ENCODE measurements at regions not wholly inside any gene's neighbourhood (a gene's known extent, or its start where the extent isn't known, plus 50 kb on each side); places are given as distances from the start of the nearest gene placed in this dataset.

DNA sequence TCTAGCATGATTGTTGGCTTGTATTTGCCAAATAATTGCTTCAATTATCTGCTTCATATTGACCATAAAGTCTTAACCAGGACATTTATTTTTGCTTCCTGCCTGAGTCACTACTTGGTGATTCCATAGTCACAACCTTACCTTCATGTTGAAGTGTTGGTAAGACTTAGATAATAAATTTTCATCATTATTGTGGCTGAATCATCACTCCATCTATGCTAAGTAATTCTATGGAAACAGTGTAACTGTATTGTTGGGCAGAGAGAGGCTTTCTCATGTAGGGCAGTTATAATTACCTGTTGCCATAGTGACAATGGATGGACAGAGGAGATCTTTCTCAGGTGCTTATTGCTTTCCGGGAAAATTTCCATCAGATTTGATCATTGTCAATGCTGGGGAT is 330.7 kb upstream of the LRRC3B start (continued):
- TF ChIP-seq, protein P1, sequence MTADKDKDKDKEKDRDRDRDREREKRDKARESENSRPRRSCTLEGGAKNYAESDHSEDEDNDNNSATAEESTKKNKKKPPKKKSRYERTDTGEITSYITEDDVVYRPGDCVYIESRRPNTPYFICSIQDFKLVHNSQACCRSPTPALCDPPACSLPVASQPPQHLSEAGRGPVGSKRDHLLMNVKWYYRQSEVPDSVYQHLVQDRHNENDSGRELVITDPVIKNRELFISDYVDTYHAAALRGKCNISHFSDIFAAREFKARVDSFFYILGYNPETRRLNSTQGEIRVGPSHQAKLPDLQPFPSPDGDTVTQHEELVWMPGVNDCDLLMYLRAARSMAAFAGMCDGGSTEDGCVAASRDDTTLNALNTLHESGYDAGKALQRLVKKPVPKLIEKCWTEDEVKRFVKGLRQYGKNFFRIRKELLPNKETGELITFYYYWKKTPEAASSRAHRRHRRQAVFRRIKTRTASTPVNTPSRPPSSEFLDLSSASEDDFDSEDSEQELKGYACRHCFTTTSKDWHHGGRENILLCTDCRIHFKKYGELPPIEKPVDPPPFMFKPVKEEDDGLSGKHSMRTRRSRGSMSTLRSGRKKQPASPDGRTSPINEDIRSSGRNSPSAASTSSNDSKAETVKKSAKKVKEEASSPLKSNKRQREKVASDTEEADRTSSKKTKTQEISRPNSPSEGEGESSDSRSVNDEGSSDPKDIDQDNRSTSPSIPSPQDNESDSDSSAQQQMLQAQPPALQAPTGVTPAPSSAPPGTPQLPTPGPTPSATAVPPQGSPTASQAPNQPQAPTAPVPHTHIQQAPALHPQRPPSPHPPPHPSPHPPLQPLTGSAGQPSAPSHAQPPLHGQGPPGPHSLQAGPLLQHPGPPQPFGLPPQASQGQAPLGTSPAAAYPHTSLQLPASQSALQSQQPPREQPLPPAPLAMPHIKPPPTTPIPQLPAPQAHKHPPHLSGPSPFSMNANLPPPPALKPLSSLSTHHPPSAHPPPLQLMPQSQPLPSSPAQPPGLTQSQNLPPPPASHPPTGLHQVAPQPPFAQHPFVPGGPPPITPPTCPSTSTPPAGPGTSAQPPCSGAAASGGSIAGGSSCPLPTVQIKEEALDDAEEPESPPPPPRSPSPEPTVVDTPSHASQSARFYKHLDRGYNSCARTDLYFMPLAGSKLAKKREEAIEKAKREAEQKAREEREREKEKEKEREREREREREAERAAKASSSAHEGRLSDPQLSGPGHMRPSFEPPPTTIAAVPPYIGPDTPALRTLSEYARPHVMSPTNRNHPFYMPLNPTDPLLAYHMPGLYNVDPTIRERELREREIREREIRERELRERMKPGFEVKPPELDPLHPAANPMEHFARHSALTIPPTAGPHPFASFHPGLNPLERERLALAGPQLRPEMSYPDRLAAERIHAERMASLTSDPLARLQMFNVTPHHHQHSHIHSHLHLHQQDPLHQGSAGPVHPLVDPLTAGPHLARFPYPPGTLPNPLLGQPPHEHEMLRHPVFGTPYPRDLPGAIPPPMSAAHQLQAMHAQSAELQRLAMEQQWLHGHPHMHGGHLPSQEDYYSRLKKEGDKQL (CRISPR knock-in tag; IDR thresholded peaks at IDR 0.05; ENCODE audit: low read depth) = no peak
- TF ChIP-seq ZNF7 (CRISPR knock-in tag; IDR thresholded peaks at IDR 0.05) = no peak
- no peak for TF ChIP-seq MTF2 (CRISPR knock-in tag; IDR thresholded peaks at IDR 0.05; ENCODE audit: borderline replicate concordance)

DNA sequence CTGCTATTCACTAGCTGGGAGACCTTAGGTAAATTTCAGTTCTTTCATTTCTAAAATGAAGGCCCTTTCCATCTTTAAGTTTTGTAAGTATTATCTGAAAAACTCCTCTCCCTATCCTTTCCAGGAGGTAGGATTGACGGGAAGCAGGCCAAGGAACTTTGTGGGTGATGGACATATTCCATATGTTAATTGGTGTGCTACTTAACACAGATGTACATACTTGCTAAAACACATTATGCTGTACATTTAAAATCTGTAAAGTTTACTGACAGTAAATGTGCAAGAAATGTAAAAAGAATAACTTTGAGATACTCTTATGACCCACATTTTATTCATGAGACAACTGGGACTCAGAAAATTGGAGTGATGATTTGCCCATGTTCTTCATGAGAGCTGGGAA is 329.8 kb upstream of the LRRC3B start:
- no peak for ATAC-seq
- no peaks in the 10 kb centered on the region for H3K36me3 ChIP-seq (replicated peaks in 1 of 2; ENCODE audit: control insufficient read depth in 1 of 2, insufficient read depth in 2 of 2, low read length in 2 of 2)
- intact Hi-C loops (cut with micrococcal nuclease; ENCODE audit: unreplicated experiment) = no loop called here
- no peak overlapping the region for H2AFZ ChIP-seq (ENCODE audit: low read length)
- no peak for FAIRE-seq
- in situ Hi-C loops (cut with HindIII; ENCODE audit: extremely low pct_ligation_motif_present, low pct_unique_long_range_greater_than_20kb) = no loop called here
- H3K27ac ChIP-seq (ENCODE audit: extremely low read length, insufficient read depth, low read length) = no peak overlapping the region
- no peak overlapping the region for H3K9ac ChIP-seq (ENCODE audit: insufficient read depth, low read depth, low read length)
- no peak overlapping the region for H3K4me3 ChIP-seq (replicated peaks in 1 of 3; ENCODE audit: insufficient read depth in 1 of 3, low read depth in 2 of 3, low read length in 3 of 3)
- TF ChIP-seq PRMT3 (CRISPR knock-in tag; IDR thresholded peaks at IDR 0.05; ENCODE audit: borderline replicate concordance, low read depth) (no peak), RBAK (CRISPR knock-in tag; IDR thresholded peaks at IDR 0.05) (no peak), ZNF253 (CRISPR knock-in tag; IDR thresholded peaks at IDR 0.05; ENCODE audit: borderline replicate concordance) (no peak), ZNF451 (CRISPR knock-in tag; IDR thresholded peaks at IDR 0.05) (no peak), JUND (CRISPR knock-in tag; IDR thresholded peaks at IDR 0.05) (no peak), ZBTB38 (CRISPR knock-in tag; IDR thresholded peaks at IDR 0.05) (no peak), NKX3-1 (CRISPR knock-in tag; IDR thresholded peaks at IDR 0.05) (no peak), SMAD3 (CRISPR knock-in tag; IDR thresholded peaks at IDR 0.05) (no peak), ZNF616 (CRISPR knock-in tag; IDR thresholded peaks at IDR 0.05; ENCODE audit: low read depth) (no peak), ZNF260 (CRISPR knock-in tag; IDR thresholded peaks at IDR 0.05; ENCODE audit: borderline replicate concordance, low read depth) (no peak), SKI (IDR thresholded peaks at IDR 0.05; ENCODE audit: partially characterized antibody) (no peak), HNRNPH1 (optimal IDR thresholded peaks at IDR 0.05; ENCODE audit: low read depth, low read length) (no peak), ADNP (CRISPR knock-in tag; IDR thresholded peaks at IDR 0.05) (no peak)
- TF ChIP-seq, protein P2, sequence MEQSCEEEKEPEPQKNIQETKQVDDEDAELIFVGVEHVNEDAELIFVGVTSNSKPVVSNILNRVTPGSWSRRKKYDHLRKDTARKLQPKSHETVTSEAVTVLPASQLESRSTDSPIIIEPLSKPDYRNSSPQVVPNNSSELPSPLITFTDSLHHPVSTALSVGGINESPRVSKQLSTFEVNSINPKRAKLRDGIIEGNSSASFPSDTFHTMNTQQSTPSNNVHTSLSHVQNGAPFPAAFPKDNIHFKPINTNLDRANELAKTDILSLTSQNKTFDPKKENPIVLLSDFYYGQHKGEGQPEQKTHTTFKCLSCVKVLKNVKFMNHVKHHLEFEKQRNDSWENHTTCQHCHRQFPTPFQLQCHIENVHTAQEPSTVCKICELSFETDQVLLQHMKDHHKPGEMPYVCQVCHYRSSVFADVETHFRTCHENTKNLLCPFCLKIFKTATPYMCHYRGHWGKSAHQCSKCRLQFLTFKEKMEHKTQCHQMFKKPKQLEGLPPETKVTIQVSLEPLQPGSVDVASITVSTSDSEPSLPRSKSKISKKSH (CRISPR knock-in tag; IDR thresholded peaks at IDR 0.05; ENCODE audit: borderline replicate concordance) = no peak
- H3K4me1 ChIP-seq (ENCODE audit: insufficient read depth, low read length) = no peaks in the 10 kb centered on the region
- no peaks in the 10 kb centered on the region for H3K79me2 ChIP-seq (ENCODE audit: insufficient read depth, low read length)
- no peak overlapping the region for H3K4me2 ChIP-seq (ENCODE audit: low read depth, low read length)
- no TSS peak for BruUV-seq (replicated peaks)
- DNase-seq (ENCODE audit: low spot score) = no peak
- no peaks in the 10 kb centered on the region for H3K27me3 ChIP-seq (ENCODE audit: control insufficient read depth in 1 of 2, insufficient read depth in 2 of 2, low read length in 2 of 2)
- CTCF ChIA-PET (ENCODE audit: low intra/inter-chr PET ratio, low total read pairs) = no interaction called here
- no peaks in the 10 kb centered on the region for H4K20me1 ChIP-seq (ENCODE audit: insufficient read depth, low read length)
- H3K9me3 ChIP-seq (ENCODE audit: low read length) = peaks cover 65% of the 10 kb centered on the region
- POLR2A ChIA-PET = no interaction called here
- WGBS (ENCODE audit: low lambda C conversion rate) = 4% methylated on average over 1 of the region's 1 CpG

Measured in HepG2 (cell line).